Choroid plexus epithelial cell (primary cell): ENCODE measurements at regions not wholly inside any gene's neighbourhood (a gene's known extent, or its start where the extent isn't known, plus 50 kb on each side); places are given as distances from the start of the nearest gene placed in this dataset.

Experiments used
- DNase-seq: peaks from one replicate; pipeline ENCODE4 v3.0.0-alpha.2; 2010; ENCODE audit warnings: low read depth
- H3K4me3 ChIP-seq: 2 replicates; pipeline ENCODE4 v1.5.1; 2011; ENCODE audit warnings: low read depth, mild to moderate bottlenecking, control low read depth, low read length, moderate library complexity
- CTCF ChIP-seq: conservative IDR thresholded peaks from 2 replicates; pipeline ENCODE4 v1.5.1; 2011; ENCODE audit warnings: low read depth, mild to moderate bottlenecking, control low read depth, inconsistent platforms, low read length, moderate library complexity

GRCh38 chr13:79229761-79230160, 176.3 kb downstream of the RBM26 start:
- TF ChIP-seq CTCF = no peak
- H3K4me3 ChIP-seq = no peak overlapping the region
- no peak for DNase-seq

DNA sequence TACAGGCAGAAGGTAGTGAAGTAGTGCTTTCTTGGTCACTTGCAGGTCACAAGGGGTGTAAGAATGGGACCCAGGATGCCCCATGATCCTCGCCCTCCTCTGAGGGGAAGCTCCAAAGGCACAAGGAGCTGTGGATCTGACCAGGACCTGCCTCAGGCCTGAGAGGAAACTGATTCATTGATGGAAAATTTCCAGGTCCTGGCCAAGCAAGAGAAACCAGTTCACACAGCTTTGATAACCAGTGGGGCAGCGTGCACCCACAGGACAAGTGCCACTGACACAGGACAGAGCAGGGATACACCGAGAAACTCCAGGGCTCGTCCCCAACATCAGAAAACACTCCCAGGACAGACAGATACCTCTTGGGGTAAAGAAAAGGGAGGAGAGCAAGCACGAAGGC, 177.1 kb downstream of the RBM26 start:
- DNase-seq = no peak
- no peak for TF ChIP-seq CTCF
- H3K4me3 ChIP-seq = no peak overlapping the region

GRCh38 chr13:79227418-79227817, 178.6 kb downstream of the RBM26 start:
- H3K4me3 ChIP-seq = no peak overlapping the region
- no peak for TF ChIP-seq CTCF
- no peak for DNase-seq

DNA sequence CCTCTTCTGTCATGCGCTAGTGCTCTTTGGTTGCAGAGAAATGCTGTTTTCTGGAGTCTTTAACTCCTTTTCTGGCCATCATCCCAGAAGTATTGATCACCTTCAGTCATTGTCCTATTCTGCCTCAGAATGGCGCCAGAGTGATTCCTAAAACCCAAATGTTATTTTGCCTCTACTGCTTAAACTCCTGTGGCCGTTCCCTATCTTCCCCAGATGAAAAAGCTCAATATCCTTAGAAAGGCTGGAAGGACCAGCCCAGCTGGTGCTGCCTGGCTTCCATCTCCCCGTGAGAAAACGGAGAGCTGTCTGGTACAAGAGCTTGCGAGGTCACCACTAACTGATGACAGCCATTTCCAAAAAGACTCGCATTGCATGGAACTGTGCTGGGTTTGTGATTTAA, 179.1 kb downstream of the RBM26 start:
- H3K4me3 ChIP-seq = no peak overlapping the region
- TF ChIP-seq CTCF = no peak

GRCh38 chr13:79226250-79226649, 179.8 kb downstream of the RBM26 start:
- no peak for TF ChIP-seq CTCF
- no peak overlapping the region for H3K4me3 ChIP-seq
- no peak for DNase-seq

More for the DNA sequence above, 179.1 kb downstream of the RBM26 start:
- DNase-seq = no peak

- no peak for TF ChIP-seq CTCF
Measured at GRCh38 chr13:79225487-79226232, 180.4 kb downstream of the RBM26 start.

GRCh38 chr13:79222427-79223205, 183.4 kb downstream of the RBM26 start:
- TF ChIP-seq CTCF = no peak
- H3K4me3 ChIP-seq = no peak overlapping the region
- no peak for DNase-seq

More at GRCh38 chr13:79225487-79226232, 180.4 kb downstream of the RBM26 start:
- DNase-seq = no peak
- H3K4me3 ChIP-seq = no peak overlapping the region
